GM21447 (cell line): ENCODE measurements at regions not wholly inside any gene's neighbourhood (a gene's known extent, or its start where the extent isn't known, plus 50 kb on each side); places are given as distances from the start of the nearest gene placed in this dataset.
"Not testable (repeated sequence)": the region's sequence is repeated elsewhere in the genome, so short reads cannot be mapped to it uniquely, and the experiment has no call there.

Source experiments
- ATAC-seq: cut with Tn5 transposase; IDR thresholded peaks from one replicate; pipeline ENCODE4 v1.9.1; 2021; ENCODE audit not compliant: unreplicated experiment

- no peak for ATAC-seq
Measured at GRCh38 chr3:181279239-181279565, 289.7 kb upstream of the DNAJC19 start.

GRCh38 chr3:181278468-181279238 is 289.1 kb upstream of the DNAJC19 start:
- ATAC-seq = no peak

GRCh38 chr3:181276358-181276896 is 286.9 kb upstream of the DNAJC19 start:
- ATAC-seq = no peak

- no peak for ATAC-seq
Measured at GRCh38 chr3:181274025-181274424, 284.5 kb upstream of the DNAJC19 start.

GRCh38 chr3:181267312-181267711 is 277.8 kb upstream of the DNAJC19 start:
- ATAC-seq = no peak

- ATAC-seq = peak; percentile 84
Measured at GRCh38 chr3:181265750-181266333, 276.3 kb upstream of the DNAJC19 start.

- ATAC-seq = no peak
Measured at GRCh38 chr3:181264486-181264885, 274.9 kb upstream of the DNAJC19 start.

- no peak for ATAC-seq
Measured at GRCh38 chr3:181253796-181254195, 264.3 kb upstream of the DNAJC19 start.

- no peak for ATAC-seq
Measured at GRCh38 chr3:181252631-181253030, 263.1 kb upstream of the DNAJC19 start.

GRCh38 chr3:181250714-181251113 is 261.2 kb upstream of the DNAJC19 start:
- no peak for ATAC-seq

GRCh38 chr3:181239441-181239840 is 249.9 kb upstream of the DNAJC19 start:
- no peak for ATAC-seq

- ATAC-seq = no peak
Measured at GRCh38 chr3:181230258-181230657, 240.7 kb upstream of the DNAJC19 start.

GRCh38 chr3:181213347-181213746 is 223.8 kb upstream of the DNAJC19 start:
- no peak for ATAC-seq

- ATAC-seq = no peak
Measured at GRCh38 chr3:181212271-181212670, 222.7 kb upstream of the DNAJC19 start.

GRCh38 chr3:181210275-181210674 is 220.7 kb upstream of the DNAJC19 start:
- no peak for ATAC-seq

GRCh38 chr3:181189556-181189955 is 200.0 kb upstream of the DNAJC19 start:
- ATAC-seq = no peak

GRCh38 chr3:181183764-181184163 is 194.2 kb upstream of the DNAJC19 start:
- ATAC-seq = no peak

GRCh38 chr3:181183057-181183456 is 193.5 kb upstream of the DNAJC19 start:
- ATAC-seq = not testable (repeated sequence)

GRCh38 chr3:181178991-181179390 is 189.5 kb upstream of the DNAJC19 start:
- no peak for ATAC-seq

GRCh38 chr3:181176601-181177000 is 187.1 kb upstream of the DNAJC19 start:
- ATAC-seq = no peak

GRCh38 chr3:181174676-181175233 is 185.2 kb upstream of the DNAJC19 start:
- no peak for ATAC-seq

GRCh38 chr3:181174022-181174421 is 184.5 kb upstream of the DNAJC19 start:
- no peak for ATAC-seq
